HG02973 (cell line): ENCODE measurements at regions not wholly inside any gene's neighbourhood (a gene's known extent, or its start where the extent isn't known, plus 50 kb on each side); places are given as distances from the start of the nearest gene placed in this dataset.

Experiments used
- ATAC-seq: cut with Tn5 transposase; IDR thresholded peaks from one replicate; pipeline ENCODE4 v1.9.1; 2021; ENCODE audit warnings: moderate library complexity; ENCODE audit not compliant: unreplicated experiment

DNA sequence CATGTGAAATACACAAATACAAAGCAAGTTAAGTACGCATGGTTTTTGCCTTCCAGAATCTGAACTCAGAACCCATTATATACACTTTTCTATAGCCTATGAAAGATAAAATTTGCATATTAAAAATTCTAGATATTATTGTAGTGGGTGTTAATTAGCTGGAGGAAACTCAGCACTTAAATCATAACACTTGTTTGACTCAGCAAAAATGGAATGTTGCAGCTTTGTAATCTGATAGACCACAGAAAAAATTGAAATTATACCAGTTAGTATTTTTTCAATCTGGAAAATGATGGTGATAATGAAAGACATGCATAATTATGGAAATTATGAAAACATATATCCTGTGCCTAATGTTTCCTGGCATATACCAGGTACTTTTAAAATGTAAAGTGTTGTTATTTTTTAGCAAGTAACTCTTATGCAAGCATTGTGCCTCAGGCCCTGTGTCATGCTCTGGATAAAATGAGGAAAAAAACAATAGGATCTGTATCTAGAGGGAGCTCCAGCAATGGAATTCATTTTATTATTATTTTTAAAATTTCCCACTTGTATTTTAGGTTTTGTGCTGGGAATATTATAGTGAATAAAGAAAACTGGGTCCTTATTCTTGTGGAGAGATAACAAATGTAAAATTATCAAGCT, 490.4 kb upstream of the SEMA3A start:
- ATAC-seq: no peak

DNA sequence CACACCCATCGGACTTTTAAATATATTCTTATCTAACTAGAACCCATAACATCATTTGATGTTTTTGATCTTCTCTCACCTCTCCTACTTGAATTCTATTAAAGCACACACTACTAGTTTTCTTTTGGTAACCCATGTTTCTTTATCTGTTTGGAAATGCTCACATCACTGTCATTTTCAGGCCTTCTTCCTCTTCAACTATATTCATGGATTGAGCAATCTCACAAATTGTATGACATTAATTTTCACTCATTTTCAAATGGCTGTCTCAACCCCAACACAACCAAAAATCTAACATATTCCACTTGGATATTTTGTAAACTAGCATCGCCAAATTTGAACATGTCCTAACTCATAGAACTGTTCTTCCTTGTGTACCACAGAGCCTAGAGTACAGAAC, 488.0 kb upstream of the SEMA3A start:
- no peak for ATAC-seq

DNA sequence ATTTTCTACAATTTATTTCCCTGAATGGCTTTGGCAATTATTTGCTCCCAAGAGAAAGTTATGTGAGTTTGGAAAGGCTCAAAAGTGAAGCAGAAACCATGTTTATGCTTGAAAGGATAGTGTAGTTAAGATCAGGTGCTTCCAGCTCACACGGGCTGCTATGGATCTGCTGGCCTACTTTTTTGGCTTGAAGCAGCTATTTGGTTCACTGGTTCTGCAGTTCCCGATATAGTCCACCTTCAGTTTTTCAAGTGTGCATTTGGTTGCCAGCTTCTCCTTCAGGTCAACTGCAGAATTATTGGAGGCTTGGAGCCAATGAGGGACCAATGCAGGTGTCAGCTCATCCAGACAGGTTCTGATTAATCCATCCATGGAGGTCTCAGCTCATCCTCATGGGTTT, 484.3 kb upstream of the SEMA3A start:
- no peak for ATAC-seq

DNA sequence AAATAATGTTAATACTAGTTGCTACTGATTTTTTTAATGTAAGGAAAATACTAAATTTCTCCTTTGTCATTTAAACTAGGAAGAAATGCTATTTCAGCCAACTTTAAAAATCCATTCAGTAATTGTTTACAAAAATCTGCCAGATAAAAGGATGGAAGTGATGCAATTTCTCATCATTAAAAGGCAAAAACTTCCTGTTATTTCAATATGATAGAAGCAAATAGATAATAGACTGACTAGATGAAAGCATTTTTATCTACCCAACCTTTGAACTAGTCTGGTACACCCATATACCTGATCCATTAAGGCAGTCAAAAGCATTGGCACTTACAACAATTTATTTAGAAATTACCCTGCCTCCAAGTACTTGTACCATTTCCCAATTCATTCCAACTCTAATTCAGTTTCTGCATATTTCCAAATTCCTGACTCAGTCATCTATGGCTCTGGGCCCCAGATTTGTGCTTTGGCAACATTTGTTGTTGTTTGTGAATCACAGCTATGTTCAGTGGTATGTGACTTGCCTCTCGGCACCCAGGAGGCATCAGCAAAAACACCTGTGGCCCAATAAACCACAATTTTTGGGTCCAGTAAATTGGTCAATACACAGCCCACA, 482.6 kb upstream of the SEMA3A start:
- ATAC-seq: no peak

DNA sequence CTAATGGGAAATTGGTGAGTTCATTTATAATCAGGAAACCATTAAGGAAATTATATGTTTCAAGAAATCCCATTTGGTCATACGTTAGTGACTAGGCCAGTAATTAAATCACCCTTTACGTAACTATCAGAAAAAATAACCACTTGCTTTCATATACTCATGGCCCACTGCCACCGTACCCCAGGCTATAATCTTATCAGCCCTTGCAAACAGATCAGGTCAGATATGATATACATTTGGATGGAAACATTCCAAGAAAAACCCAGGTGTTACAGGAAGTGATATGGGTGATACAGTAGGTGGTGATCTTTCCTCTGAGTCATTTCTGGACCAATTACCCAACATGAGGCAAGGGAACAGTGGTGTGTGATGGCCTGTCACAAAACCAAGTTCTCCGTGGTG, 481.0 kb upstream of the SEMA3A start:
- no peak for ATAC-seq

DNA sequence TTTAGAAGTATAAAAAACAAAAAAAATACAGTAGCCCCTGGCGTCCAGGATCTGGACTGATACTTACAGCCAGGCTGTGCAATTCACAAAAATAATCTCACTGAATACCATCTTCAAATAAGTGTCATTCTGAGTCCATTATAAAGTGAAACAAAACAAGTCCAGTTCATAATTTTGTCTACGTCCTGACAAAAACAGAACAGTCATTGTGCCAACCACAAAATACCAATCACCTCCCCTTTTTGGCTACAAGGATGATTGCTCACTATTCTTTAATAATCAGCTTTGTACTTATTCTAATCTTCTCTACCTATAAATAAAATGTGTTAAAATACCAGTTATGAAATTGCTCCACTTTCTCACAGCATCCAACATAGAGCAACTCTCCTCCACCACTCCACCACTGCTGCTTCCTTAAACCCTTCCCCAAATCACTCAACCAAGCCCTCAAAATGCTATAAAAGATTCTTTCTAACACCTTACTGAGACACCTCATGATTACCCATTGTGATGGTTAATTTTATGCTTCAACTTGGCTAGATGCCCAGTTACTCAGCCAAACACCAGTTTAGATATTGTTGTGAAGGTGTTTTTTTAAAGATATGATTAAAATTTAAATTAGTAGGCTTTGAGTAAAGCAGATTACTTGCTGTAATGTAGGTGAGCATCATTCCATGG, 479.8 kb upstream of the SEMA3A start:
- ATAC-seq: no peak

DNA sequence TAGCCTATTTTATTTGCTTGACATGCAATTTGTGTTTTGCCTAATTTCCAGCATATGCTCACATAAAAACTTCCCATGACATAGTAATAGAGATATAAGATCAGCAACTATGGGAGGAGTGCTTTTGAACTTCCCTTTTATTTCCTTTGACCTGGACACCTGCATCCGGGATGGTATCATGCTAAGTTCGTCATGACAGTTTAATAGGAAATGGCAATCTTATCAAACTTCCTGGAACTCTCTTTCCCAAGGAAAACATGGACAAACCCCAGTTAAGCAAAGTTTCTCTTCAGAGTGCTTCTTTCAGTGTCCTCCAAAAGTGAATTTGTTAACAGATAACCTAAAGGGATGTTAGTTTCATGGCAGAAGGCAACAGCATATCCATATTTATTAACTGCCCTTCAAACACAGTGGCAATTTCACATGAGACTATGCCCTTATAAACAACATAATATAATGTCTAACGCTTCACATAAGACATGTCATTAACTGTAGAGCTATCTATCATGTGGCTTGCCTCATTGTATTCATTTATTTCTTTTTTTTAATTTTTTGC, 474.7 kb upstream of the SEMA3A start:
- ATAC-seq: no peak

DNA sequence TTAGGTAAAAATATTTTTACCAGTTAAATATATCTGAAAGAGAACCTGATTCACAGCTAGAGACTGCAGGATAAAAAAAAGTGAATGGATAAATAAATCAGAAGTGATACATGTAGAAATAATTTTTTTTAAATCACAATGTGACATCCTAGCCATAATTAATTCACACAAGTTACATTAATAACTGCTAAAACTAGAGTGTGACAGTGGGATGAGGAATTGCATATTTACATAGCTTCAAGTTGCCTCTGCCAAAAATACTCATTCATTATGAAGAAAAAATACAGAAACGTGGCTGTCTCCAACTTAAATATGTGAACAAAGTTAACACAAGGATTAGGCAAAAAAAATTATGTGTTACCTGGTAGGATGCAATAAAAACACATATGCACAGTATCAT, 473.5 kb upstream of the SEMA3A start:
- no peak for ATAC-seq

DNA sequence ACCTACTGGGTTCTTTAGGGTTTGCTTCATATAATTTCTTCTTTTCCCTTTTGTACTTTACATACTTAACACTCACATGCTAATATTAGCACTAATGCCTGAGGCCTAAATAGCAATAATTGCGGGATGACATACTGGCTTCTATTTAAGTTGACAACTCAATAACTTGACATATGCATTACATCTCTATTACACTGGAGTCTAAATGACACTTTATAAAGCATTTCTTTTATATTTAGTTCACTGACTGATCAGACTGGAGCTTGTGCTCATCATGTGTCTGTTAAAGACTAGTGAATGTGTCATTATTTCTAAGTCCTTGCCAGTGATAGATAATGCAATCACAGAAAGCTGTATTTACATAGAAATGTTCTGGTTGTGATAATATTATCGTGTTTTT, 472.1 kb upstream of the SEMA3A start:
- ATAC-seq: no peak

DNA sequence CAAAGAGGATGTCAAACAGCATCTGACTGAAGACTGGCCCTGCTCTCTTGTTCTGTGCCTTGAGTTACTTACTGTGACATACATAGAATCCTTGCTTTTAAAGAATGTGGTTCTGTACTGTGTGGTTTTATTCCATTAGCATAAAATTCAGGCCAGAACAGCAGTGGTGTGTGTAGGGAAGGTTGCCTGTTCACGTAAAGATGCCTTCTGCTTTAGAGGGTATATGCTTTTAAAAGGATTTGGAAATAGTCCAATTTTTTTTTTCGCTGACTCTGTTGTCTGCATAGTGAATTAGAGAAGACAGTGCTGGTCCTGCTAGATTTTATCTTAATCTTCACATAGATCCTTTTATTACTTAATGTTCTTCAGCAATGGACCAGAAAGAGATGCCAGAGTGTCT, 470.8 kb upstream of the SEMA3A start:
- no peak for ATAC-seq

DNA sequence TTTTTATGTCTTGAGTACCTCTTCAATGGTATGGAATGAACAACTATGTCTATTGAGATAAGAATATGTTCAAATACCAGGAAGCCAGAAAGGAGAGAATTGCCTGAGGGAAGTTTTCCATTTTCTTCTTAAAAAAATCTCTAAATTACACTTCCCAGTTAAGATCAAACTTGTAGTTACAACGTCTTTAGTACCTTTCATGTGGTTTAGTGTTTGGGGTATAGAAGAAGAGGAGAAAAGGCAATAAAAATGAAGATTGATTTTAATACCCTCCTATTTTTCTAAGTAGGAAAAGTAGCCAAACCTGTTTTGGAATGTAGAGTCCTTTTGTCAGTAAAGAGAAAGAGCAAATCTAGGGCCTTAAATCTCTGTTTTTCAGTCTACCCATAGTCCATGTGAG, 470.0 kb upstream of the SEMA3A start:
- ATAC-seq: no peak

DNA sequence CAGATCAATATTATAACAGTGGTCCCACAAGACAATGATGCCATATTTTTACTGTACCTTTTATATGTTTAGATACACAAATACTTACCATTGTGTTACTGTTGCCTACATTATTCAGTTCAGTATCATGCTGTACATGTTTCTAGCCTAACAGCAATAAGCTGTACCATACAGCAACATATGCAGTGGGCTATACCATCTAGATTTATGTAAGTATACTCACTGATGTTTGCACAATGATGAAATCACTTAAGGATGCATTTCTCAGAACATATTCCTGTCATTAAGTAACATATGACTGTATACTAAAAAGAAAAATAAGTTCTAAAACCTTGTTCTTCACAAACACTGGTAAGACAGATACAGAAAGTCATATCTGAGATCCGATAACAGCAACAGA, 468.6 kb upstream of the SEMA3A start:
- ATAC-seq: no peak

DNA sequence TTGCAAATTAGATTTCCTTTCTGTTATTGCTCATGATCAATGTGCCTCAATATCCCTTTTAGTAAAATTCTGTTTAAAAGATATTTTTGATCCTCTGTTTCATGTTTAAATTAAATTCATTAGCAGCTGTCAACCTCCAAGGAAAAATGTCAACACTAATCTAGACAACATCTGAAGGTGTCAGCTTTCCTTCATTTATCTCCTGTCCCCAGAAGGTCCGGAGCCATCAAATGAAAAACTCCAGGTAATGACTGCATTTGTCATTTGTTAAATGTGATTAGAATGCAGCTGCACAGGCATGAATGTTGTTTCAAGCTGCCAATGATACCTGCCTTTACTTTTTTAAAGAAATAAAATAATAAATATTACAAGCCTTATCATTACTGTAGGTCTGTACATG, 463.7 kb upstream of the SEMA3A start:
- no peak for ATAC-seq

DNA sequence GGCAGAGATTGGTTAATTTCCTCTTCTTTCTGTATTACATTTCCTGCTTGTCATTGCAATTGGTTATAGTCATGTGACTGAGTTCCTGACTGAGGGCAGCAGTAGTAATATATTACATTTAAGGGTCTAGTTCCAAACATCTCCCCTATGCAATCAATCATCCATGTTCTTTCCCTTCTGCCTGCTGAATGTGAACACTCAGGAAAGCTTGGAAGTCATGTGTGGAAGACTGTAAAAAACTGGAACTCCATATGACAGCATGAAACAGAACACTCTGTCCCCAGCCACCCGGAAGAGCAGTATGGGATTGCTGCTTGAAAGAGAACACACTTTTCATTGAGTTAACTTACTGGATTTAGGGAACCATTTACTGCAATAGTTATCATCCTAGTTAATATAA, 459.7 kb upstream of the SEMA3A start:
- no peak for ATAC-seq

DNA sequence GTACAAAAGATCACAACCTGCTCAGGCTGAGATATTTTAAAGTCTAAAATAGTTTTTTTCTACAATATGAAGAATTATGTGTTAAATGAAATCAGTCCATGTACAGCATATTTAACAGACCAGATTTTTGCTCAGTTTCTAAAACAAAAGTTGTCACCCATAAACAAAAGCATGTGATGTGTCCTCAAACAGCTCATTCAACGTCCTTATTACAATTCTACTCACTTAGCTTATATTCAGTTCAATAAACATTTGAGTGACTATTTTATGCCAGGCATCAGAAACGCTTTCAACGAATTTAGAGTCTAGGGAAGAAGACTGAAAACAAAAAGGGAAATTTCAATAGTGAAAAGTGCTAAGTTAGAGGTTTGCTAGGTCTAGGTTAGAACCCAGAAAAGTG, 457.3 kb upstream of the SEMA3A start:
- no peak for ATAC-seq

DNA sequence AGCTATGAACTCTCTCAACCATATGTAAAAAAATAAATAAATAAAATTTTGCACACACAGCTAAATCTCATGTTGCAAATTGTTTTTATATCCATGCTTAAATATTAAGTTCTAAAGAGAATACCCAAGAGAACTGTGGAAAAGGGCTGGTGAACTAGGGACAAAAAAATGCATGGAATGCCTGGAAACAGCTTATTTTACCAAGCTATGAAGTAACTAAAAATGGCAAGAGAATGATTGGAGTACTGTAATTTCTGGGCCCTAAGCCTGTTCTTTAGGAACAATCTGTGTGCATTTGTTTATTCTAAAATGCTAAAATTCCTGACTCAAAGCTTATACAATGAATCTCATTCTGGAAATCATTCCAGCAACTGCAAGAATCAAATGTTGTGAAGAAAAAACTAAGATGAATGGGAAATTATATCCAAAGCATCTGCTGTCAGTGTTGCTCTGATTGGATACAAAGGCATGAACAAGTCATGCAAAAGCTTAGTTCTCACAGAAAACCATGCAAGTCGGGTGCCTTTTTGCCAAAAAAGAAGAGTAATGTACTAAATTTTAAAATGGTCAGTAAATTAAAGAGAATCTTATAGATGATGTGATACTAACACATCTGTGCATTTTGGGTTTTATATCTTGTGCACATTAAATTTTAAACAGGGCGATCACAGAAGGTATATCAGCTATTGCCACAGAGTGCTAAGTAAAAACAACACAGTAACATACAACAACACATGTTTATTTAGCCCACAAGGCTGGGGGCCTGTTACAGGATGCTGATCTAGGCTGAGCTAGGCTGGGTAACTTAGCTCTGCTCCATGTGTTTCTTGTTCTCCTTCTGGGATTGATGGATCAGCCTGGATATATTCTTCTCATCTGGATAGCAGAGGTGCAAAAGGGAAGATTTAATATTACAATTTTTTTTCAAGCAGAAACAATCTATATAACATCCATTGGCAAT, 453.5 kb upstream of the SEMA3A start:
- ATAC-seq: no peak

DNA sequence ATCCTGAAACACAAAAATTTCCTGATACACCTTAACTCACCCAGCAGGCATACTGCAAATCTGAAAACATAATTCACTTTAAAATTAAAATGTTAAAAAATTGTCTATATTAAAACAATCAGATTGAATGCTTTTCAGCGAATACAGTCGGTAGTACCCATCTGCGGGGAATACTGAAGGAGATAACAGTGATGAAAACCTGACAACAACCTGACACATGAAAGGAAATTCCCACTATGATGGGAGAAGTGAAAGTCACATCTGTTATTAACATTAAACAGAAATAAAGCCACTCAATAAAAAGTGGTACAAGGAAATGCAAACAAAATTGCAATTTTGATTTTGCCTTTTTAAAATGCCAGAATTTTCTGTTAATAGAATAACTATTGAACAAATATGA, 448.0 kb upstream of the SEMA3A start:
- no peak for ATAC-seq

DNA sequence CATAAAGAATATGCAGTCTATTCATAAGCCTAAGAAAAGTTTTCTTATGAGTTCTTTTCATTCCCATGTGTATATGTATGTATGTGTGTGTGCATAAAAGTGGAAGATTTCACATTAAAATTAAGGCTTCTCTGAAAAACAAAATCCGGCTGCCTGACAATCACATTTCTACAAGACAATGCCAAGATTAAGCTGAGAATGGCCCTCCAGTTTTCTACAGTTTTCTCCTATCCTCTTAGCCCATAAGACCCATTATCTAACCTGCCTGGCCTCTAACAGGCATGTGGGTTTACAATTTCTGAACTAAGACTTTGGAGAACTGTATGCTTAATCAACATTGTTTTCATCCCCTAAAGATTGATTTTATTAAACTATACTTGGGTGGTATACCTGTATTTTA, 446.0 kb upstream of the SEMA3A start:
- ATAC-seq: no peak

DNA sequence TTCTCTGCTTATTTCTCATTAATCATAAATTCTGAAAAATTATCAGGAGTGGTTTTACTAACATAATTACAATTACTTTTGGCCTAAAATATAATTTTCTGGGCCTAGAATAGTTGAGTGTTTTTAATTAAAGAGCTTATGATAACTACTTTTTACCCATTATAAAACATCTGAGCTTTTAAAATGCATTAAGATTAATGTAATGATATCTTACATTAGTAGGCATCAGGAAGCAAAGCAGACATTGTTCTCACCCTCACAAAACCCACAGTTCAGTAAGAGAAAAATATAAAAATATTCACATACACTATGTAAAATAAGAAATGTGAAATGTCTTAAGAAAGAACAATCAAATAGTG, 443.7 kb upstream of the SEMA3A start:
- ATAC-seq: no peak

DNA sequence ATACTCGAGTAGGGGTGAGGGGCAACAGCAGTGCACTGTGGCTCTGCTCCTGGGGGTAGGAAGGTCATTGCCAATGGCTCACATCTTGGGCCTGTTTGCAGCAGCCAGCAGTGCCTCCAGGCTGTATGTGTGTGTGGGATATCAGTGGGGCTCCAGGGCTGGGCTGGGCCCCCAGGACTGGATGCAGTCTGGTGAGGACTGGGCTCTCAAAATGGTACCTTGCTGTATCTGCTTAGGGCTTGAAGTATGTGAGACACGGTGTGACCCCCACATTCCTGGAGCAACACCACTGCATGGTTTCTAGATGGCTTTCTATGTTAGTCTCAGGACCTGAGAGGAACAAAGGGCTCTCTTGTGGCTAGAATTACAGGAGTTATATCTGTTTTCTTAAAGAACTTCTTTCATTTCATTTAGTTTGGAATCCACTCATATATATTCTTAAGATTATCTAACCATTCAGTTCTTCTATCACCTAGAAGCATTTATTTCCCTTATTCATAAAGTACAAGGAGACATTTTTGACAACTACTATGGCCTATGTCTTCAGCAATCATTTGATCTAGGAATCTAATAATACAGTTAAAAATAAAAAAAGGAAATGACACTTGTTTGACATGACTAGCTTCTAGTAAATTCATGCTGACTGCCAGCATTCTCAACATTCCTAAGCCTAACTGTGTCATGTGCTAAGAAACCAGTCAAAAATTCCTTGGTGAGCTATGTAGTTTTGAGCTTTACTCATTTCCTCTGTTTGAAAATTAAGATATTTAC, 443.2 kb upstream of the SEMA3A start:
- ATAC-seq: no peak

DNA sequence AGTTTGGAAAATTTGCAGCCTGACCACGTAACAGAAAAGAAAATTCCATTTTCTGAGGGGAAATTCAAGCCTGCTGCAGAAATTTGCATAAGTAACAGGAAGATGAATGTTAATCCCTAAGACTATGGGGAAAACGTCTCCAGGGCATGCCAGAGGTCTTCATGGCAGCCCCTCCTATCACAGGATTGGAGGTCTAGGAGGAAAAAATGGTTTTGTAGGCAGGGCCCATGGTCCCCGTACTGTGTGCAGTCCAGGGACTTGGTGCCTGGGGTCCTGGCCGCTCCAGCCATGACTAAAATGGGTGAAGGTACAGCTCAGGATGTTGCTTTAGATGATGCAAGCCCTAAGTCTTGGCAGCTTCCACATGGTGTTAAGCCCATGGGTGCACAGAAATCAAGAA, 437.3 kb upstream of the SEMA3A start:
- ATAC-seq: no peak
